Naive thymus-derived CD8-positive, alpha-beta T cell (primary cell): ENCODE measurements at regions not wholly inside any gene's neighbourhood (a gene's known extent, or its start where the extent isn't known, plus 50 kb on each side); places are given as distances from the start of the nearest gene placed in this dataset.

Experiments used
- ATAC-seq, 2 donors: fragments of 150-1000 bp; cut with Tn5 transposase in 1 of 2; sonication (Bioruptor Pico), chemical (Tn5 transposase) in 1 of 2; 1 replicate in 1 of 2; 2 replicates in 1 of 2; pipeline ENCODE4 v1.10.0; 2021; ENCODE audit warnings: mild to moderate bottlenecking in 2 of 2, moderate library complexity in 2 of 2
- POLR2A ChIA-PET: fragments of 350-600 bp; sonication (Branson Sonifier 250); formaldehyde crosslinking; loops from one replicate; lab custom pipeline; 2021; ENCODE audit warnings: antibody characterized with exemption; lab: Charles Lee
- DNase-seq, 10 donors: peaks; one replicate each; pipeline versions ENCODE4 v3.0.0 to v3.0.0-alpha.2; 2020 to 2022
- H3K27ac Mint-ChIP-seq, 10 donors: one replicate each; pipeline ENCODE4 v1.8.0; 2020 to 2022; ENCODE audit warnings: mild to moderate bottlenecking in 10 of 10, mixed read lengths in 10 of 10, moderate library complexity in 4 of 10, inconsistent platforms in 1 of 10
- H3K27me3 Mint-ChIP-seq, 5 donors: one replicate each; pipeline ENCODE4 v1.8.0; 2021 to 2022; ENCODE audit warnings: mixed read lengths in 5 of 5
- H3K36me3 Mint-ChIP-seq, 3 donors: one replicate each; pipeline ENCODE4 v1.8.0; 2020 to 2022; ENCODE audit warnings: mixed read lengths in 3 of 3, mild to moderate bottlenecking in 2 of 3, inconsistent platforms in 1 of 3
- H3K4me1 Mint-ChIP-seq, 4 donors: one replicate each; pipeline ENCODE4 v1.8.0; 2021 to 2022; ENCODE audit warnings: mixed read lengths in 4 of 4
- H3K4me3 Mint-ChIP-seq, 10 donors: one replicate each; pipeline ENCODE4 v1.8.0; 2020 to 2022; ENCODE audit warnings: mild to moderate bottlenecking in 10 of 10, mixed read lengths in 10 of 10, moderate library complexity in 6 of 10, inconsistent platforms in 1 of 10
- H3K9me3 Mint-ChIP-seq, 9 donors: one replicate each; pipeline ENCODE4 v1.8.0; 2020 to 2022; ENCODE audit warnings: mixed read lengths in 9 of 9, mild to moderate bottlenecking in 3 of 9, inconsistent platforms in 1 of 9, moderate library complexity in 1 of 9

GRCh38 chr13:52975969-52976368 is 52.6 kb upstream of the OLFM4 start:
- no peak for ATAC-seq
- peaks cover 0 to 2% (median 0%) of the 10 kb centered on the region in 3 donors for H3K36me3 Mint-ChIP-seq
- H3K4me1 Mint-ChIP-seq, result no peaks in the 10 kb centered on the region
- H3K4me3 Mint-ChIP-seq, result no peak overlapping the region
- H3K27me3 Mint-ChIP-seq, result peaks cover 9 to 40% (median 20%) of the 10 kb centered on the region in 5 donors
- H3K9me3 Mint-ChIP-seq, result no peaks in the 10 kb centered on the region
- POLR2A ChIA-PET, result no interaction called here
- H3K27ac Mint-ChIP-seq, result no peak overlapping the region
- DNase-seq, result no peak

GRCh38 chr13:52975161-52975560 is 53.5 kb upstream of the OLFM4 start:
- ATAC-seq, result no peak
- POLR2A ChIA-PET, result no interaction called here
- H3K4me3 Mint-ChIP-seq, result no peak overlapping the region
- H3K27ac Mint-ChIP-seq, result no peak overlapping the region
- H3K27me3 Mint-ChIP-seq, result peaks cover 9 to 34% (median 18%) of the 10 kb centered on the region in 5 donors
- no peaks in the 10 kb centered on the region for H3K9me3 Mint-ChIP-seq
- H3K36me3 Mint-ChIP-seq, result peaks cover 0 to 2% (median 0%) of the 10 kb centered on the region in 3 donors
- H3K4me1 Mint-ChIP-seq, result no peaks in the 10 kb centered on the region
- DNase-seq, result no peak

DNA sequence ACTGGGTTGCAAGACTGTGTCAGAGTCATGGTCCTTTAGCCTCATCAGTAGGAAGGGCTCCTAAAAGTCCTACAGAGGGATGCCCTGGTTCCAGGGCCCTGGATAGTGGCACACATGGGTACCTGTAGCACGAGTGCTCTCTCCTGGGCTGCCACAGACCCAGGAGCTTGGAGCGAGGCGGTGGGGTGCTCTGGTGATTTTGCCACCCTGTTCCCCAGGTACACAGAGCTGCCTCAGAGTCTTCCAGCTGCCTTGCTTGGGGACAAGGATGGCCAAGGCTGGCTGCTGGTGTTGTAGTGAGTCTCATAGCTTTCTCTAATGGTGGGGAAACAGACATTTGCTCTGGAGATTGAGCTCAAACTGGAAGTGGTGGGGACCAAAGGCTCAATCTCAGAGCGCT is 53.9 kb upstream of the OLFM4 start:
- ATAC-seq (no peak), DNase-seq (no peak)
- Mint-ChIP-seq H3K27ac (no peak overlapping the region), H3K9me3 (no peaks in the 10 kb centered on the region), H3K27me3 (peaks cover 9 to 29% (median 17%) of the 10 kb centered on the region in 5 donors), H3K36me3 (peaks cover 0 to 2% (median 0%) of the 10 kb centered on the region in 3 donors), H3K4me3 (no peak overlapping the region), H3K4me1 (no peaks in the 10 kb centered on the region)
- POLR2A ChIA-PET, result no interaction called here

- POLR2A ChIA-PET, result no interaction called here
- ATAC-seq, result no peak
- no peak overlapping the region for H3K27ac Mint-ChIP-seq
- DNase-seq, result no peak
- no peaks in the 10 kb centered on the region for H3K36me3 Mint-ChIP-seq
- peaks cover 9 to 17% (median 10%) of the 10 kb centered on the region in 5 donors for H3K27me3 Mint-ChIP-seq
- H3K9me3 Mint-ChIP-seq, result no peaks in the 10 kb centered on the region
- no peak overlapping the region for H3K4me3 Mint-ChIP-seq
- H3K4me1 Mint-ChIP-seq, result peaks cover 0 to 5% (median 0%) of the 10 kb centered on the region in 4 donors
These were observed 59.2 kb upstream of the OLFM4 start for GRCh38 chr13:52969373-52969772.

GRCh38 chr13:52968074-52968700 is 60.4 kb upstream of the OLFM4 start:
- peaks cover 0 to 5% (median 0%) of the 10 kb centered on the region in 4 donors for H3K4me1 Mint-ChIP-seq

GRCh38 chr13:52961987-52962386 is 66.6 kb upstream of the OLFM4 start:
- Mint-ChIP-seq H3K4me1 (no peaks in the 10 kb centered on the region), H3K4me3 (no peak overlapping the region), H3K9me3 (peaks cover 0 to 2% (median 0%) of the 10 kb centered on the region in 9 donors), H3K27me3 (peaks cover 0 to 5% (median 3%) of the 10 kb centered on the region in 5 donors), H3K27ac (no peak overlapping the region), H3K36me3 (no peaks in the 10 kb centered on the region)
- POLR2A ChIA-PET, result no interaction called here
- ATAC-seq (no peak), DNase-seq (no peak)

More at GRCh38 chr13:52968074-52968700, 60.4 kb upstream of the OLFM4 start:
- ATAC-seq, result peak; percentile 68 to 75
- DNase-seq, result peak; percentile 9 to 72 (median 46)
- Mint-ChIP-seq H3K36me3 (no peaks in the 10 kb centered on the region), H3K4me3 (no peak overlapping the region), H3K9me3 (no peaks in the 10 kb centered on the region), H3K27me3 (peaks cover 0 to 11% (median 7%) of the 10 kb centered on the region in 5 donors), H3K27ac (no peak overlapping the region)
- POLR2A ChIA-PET, result no interaction called here

GRCh38 chr13:52961256-52961910 is 67.2 kb upstream of the OLFM4 start:
- no peak overlapping the region for H3K27ac Mint-ChIP-seq
- no peak for ATAC-seq
- POLR2A ChIA-PET, result no interaction called here
- peaks cover 0 to 2% (median 0%) of the 10 kb centered on the region in 9 donors for H3K9me3 Mint-ChIP-seq
- H3K27me3 Mint-ChIP-seq, result peaks cover 0 to 5% (median 3%) of the 10 kb centered on the region in 5 donors
- no peaks in the 10 kb centered on the region for H3K4me1 Mint-ChIP-seq
- no peak overlapping the region for H3K4me3 Mint-ChIP-seq
- no peak for DNase-seq
- H3K36me3 Mint-ChIP-seq, result no peaks in the 10 kb centered on the region

GRCh38 chr13:52955472-52955874 is 73.1 kb upstream of the OLFM4 start:
- Mint-ChIP-seq H3K4me3 (no peak overlapping the region), H3K27me3 (peaks cover 0 to 4% (median 2%) of the 10 kb centered on the region in 5 donors), H3K36me3 (no peaks in the 10 kb centered on the region), H3K4me1 (no peaks in the 10 kb centered on the region), H3K9me3 (no peaks in the 10 kb centered on the region), H3K27ac (no peak overlapping the region)
- no peak for DNase-seq
- no peak for ATAC-seq
- POLR2A ChIA-PET, result no interaction called here

DNA sequence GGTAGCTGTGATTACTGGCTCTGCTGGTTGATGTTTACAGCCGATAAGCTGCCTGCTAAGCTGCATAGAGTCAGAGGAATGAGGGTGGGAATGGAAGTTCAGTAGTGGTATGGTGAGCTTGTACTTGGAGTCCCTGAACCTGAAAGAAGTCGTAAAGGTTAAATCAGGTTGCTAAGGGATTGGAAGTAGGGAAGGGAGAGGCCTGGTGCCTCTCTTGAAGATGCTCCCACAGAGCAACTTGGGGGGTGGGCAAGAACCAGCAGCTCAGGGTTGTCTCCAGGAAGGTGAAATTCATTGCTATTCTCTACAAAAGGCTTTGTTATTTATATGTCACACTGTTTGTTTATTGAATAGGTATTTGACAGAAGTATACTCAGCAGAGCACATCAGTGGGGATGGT is 73.8 kb upstream of the OLFM4 start:
- Mint-ChIP-seq H3K36me3 (no peaks in the 10 kb centered on the region), H3K9me3 (no peaks in the 10 kb centered on the region), H3K4me3 (no peak overlapping the region), H3K27ac (no peak overlapping the region), H3K4me1 (no peaks in the 10 kb centered on the region), H3K27me3 (peaks cover 0 to 4% (median 2%) of the 10 kb centered on the region in 5 donors)
- ATAC-seq (no peak), DNase-seq (no peak)
- POLR2A ChIA-PET, result no interaction called here

DNA sequence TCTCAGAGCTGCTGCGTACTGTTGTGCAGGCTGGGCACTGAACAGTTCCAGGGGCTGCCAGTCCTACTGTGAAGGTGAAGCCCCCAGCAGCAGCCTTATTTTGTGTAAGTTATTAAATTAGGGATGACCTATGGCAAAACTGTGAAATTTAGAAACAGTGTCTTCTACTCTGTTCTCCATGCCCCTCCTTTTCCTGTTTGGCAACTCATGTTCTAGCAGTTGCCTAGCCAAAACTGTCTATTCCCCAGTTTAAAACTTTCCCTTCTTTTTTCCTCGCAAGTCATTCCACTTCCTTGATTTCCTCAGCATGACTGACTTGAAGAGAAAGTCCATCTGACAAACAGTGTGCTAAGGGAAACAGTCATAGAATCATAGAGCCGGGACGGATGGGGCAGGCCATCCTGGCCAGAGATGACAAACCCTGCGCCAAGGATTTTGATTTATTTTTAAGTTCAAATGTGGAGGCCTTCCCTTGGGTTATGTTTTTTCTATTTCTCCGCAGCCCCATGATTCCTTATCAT is 78.1 kb upstream of the OLFM4 start:
- H3K9me3 Mint-ChIP-seq, result peaks cover 0 to 7% (median 0%) of the 10 kb centered on the region in 9 donors
- no peak overlapping the region for H3K27ac Mint-ChIP-seq
- no peak for ATAC-seq
- H3K4me1 Mint-ChIP-seq, result no peaks in the 10 kb centered on the region
- H3K27me3 Mint-ChIP-seq, result peaks cover 2 to 22% (median 6%) of the 10 kb centered on the region in 5 donors
- no peaks in the 10 kb centered on the region for H3K36me3 Mint-ChIP-seq
- DNase-seq, result no peak
- H3K4me3 Mint-ChIP-seq, result no peak overlapping the region
- POLR2A ChIA-PET, result no interaction called here

- Mint-ChIP-seq H3K36me3 (no peaks in the 10 kb centered on the region), H3K4me3 (no peak overlapping the region), H3K27me3 (peaks cover 2 to 30% (median 9%) of the 10 kb centered on the region in 5 donors), H3K4me1 (no peaks in the 10 kb centered on the region), H3K27ac (no peak overlapping the region), H3K9me3 (peaks cover 0 to 15% (median 0%) of the 10 kb centered on the region in 9 donors)
- ATAC-seq, result no peak
- POLR2A ChIA-PET, result no interaction called here
- DNase-seq, result no peak
These were observed 78.9 kb upstream of the OLFM4 start for GRCh38 chr13:52949742-52950141.

DNA sequence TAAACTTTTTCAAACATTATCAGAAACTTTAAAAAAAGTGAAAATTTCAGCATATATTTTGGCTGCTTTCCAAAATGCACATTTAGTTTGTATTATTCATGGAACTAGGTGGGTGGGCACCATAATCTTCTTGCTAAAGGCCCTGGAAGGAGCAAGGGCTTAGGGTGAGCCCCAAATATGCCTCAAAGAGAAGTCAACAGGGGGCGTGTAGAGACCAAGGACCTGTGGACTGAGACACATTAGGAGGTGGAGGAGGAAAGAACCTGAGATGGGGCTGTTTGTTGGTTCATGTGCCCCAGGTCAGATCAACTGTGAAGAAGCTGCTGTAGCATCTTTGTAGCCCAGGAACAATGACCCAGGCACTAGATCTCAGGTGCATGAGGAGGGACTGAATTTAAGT is 79.6 kb upstream of the OLFM4 start:
- DNase-seq, result no peak
- no peak overlapping the region for H3K27ac Mint-ChIP-seq
- POLR2A ChIA-PET, result no interaction called here
- H3K4me3 Mint-ChIP-seq, result no peak overlapping the region
- ATAC-seq, result no peak
- H3K27me3 Mint-ChIP-seq, result peaks cover 2 to 37% (median 9%) of the 10 kb centered on the region in 5 donors
- no peaks in the 10 kb centered on the region for H3K4me1 Mint-ChIP-seq
- H3K9me3 Mint-ChIP-seq, result peaks cover 0 to 15% (median 0%) of the 10 kb centered on the region in 9 donors
- no peaks in the 10 kb centered on the region for H3K36me3 Mint-ChIP-seq

DNA sequence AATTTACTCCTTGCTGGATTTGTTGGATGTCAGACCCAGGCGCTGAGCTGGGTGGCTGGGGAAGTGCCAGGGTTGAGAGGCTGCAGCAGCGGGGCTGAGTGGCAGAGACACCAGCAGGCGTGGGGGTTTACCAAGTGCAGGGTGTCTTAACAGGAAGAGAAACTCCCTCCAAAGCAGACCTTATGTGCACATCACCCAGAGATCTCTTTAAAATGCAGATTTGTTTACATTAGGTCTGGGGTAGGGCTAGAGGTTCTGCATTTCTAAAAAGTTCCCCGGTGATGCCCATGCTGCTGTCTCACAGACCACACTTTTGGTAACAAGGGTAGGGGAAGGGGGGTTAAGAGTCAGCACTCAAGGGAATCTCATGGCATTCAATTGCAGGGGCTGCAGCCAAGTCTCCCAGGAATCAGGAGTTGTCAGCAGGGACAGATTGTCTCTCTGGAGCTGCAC is 80.7 kb upstream of the OLFM4 start:
- peaks cover 0 to 15% (median 0%) of the 10 kb centered on the region in 9 donors for H3K9me3 Mint-ChIP-seq
- H3K36me3 Mint-ChIP-seq, result no peaks in the 10 kb centered on the region
- H3K4me3 Mint-ChIP-seq, result no peak overlapping the region
- H3K27me3 Mint-ChIP-seq, result peaks cover 2 to 43% (median 13%) of the 10 kb centered on the region in 5 donors
- ATAC-seq, result no peak
- H3K27ac Mint-ChIP-seq, result no peak overlapping the region
- POLR2A ChIA-PET, result no interaction called here
- DNase-seq, result no peak
- H3K4me1 Mint-ChIP-seq, result no peaks in the 10 kb centered on the region
